HL-60 (cell line): ENCODE measurements at regions not wholly inside any gene's neighbourhood (a gene's known extent, or its start where the extent isn't known, plus 50 kb on each side); places are given as distances from the start of the nearest gene placed in this dataset.
"Not testable (repeated sequence)": the region's sequence is repeated elsewhere in the genome, so short reads cannot be mapped to it uniquely, and the experiment has no call there.

ENCODE experiments used
- DNase-seq, 2 experiments: peaks; one replicate each; pipeline ENCODE4 v3.0.0-alpha.2; 2010 to 2020; ENCODE audit warnings: low read depth in 1 of 2, low spot score in 1 of 2
- H3K27ac ChIP-seq: fragments of 250-450 bp; sonication (Bioruptor Pico); replicated peaks from 2 replicates; pipeline ENCODE4 v1.5.1; 2020; ENCODE audit warnings: mild to moderate bottlenecking, moderate library complexity
- H3K27me3 ChIP-seq: fragments of 250-450 bp; sonication (Bioruptor Pico); 2 replicates; pipeline ENCODE4 v1.5.1; 2021; ENCODE audit warnings: mild to moderate bottlenecking, moderate library complexity; ENCODE audit not compliant: insufficient read depth, poor library complexity, severe bottlenecking
- H3K4me3 ChIP-seq: replicated peaks from 2 replicates; pipeline ENCODE4 v1.5.1; 2011; ENCODE audit warnings: mild to moderate bottlenecking, control low read depth, low read length; ENCODE audit not compliant: insufficient read depth
- CTCF ChIP-seq: IDR thresholded peaks from one replicate; pipeline ENCODE4 v1.5.1; 2011; ENCODE audit warnings: low read length, control low read depth, inconsistent platforms; ENCODE audit not compliant: insufficient read depth
- GABPA ChIP-seq: IDR thresholded peaks from 2 replicates; pipeline ENCODE4 v1.6.1; 2012; ENCODE audit warnings: low read depth
- POLR2AphosphoS5 ChIP-seq: IDR thresholded peaks from 2 replicates; pipeline ENCODE4 v1.6.1; 2012; ENCODE audit warnings: low read depth
- SPI1 ChIP-seq: IDR thresholded peaks from 2 replicates; pipeline ENCODE4 v1.6.1; 2012; ENCODE audit warnings: low read depth, mild to moderate bottlenecking, borderline replicate concordance
- TF ChIP-seq, protein P1 (sequence below): IDR thresholded peaks from 2 replicates; pipeline ENCODE4 v1.6.1; 2012; ENCODE audit warnings: low read depth; ENCODE audit not compliant: insufficient replicate concordance

DNA sequence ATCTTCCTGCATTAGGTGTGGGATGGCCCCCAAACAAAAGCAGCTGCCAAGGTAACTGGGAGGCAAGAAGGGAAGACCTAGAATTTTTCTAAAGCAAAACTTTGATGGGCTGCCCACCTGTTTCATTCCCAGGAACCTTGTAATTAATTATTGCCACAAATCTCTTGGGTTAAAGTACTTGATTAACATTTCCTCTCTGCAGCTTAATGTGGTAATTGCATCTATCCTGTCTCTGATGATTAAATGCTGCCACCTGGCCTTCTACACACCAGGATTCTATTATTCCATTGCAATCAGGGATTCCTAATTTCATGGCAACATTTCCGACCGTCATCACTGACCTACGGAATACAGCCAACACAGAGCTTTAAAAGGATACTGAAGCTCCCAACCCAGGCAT lies 68.3 kb upstream of the RC3H1 start:
- no peaks in the 10 kb centered on the region for H3K27me3 ChIP-seq
- TF ChIP-seq GABPA, result no peak
- TF ChIP-seq CTCF, result no peak
- no peak for TF ChIP-seq SPI1
- no peak for TF ChIP-seq POLR2AphosphoS5
- TF ChIP-seq, protein P1, sequence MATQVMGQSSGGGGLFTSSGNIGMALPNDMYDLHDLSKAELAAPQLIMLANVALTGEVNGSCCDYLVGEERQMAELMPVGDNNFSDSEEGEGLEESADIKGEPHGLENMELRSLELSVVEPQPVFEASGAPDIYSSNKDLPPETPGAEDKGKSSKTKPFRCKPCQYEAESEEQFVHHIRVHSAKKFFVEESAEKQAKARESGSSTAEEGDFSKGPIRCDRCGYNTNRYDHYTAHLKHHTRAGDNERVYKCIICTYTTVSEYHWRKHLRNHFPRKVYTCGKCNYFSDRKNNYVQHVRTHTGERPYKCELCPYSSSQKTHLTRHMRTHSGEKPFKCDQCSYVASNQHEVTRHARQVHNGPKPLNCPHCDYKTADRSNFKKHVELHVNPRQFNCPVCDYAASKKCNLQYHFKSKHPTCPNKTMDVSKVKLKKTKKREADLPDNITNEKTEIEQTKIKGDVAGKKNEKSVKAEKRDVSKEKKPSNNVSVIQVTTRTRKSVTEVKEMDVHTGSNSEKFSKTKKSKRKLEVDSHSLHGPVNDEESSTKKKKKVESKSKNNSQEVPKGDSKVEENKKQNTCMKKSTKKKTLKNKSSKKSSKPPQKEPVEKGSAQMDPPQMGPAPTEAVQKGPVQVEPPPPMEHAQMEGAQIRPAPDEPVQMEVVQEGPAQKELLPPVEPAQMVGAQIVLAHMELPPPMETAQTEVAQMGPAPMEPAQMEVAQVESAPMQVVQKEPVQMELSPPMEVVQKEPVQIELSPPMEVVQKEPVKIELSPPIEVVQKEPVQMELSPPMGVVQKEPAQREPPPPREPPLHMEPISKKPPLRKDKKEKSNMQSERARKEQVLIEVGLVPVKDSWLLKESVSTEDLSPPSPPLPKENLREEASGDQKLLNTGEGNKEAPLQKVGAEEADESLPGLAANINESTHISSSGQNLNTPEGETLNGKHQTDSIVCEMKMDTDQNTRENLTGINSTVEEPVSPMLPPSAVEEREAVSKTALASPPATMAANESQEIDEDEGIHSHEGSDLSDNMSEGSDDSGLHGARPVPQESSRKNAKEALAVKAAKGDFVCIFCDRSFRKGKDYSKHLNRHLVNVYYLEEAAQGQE, result no peak
- H3K4me3 ChIP-seq, result no peak overlapping the region
- no peak for DNase-seq
- no peak overlapping the region for H3K27ac ChIP-seq

- no peak overlapping the region for H3K4me3 ChIP-seq
- no peak for DNase-seq
- no peaks in the 10 kb centered on the region for H3K27me3 ChIP-seq
- TF ChIP-seq, protein P1, result no peak
- TF ChIP-seq POLR2AphosphoS5, result no peak
- no peak for TF ChIP-seq CTCF
- TF ChIP-seq SPI1, result no peak
- TF ChIP-seq GABPA, result no peak
- H3K27ac ChIP-seq, result no peak overlapping the region
Observed at GRCh38 chr1:174080819-174081218, 58.7 kb upstream of the RC3H1 start.

DNA sequence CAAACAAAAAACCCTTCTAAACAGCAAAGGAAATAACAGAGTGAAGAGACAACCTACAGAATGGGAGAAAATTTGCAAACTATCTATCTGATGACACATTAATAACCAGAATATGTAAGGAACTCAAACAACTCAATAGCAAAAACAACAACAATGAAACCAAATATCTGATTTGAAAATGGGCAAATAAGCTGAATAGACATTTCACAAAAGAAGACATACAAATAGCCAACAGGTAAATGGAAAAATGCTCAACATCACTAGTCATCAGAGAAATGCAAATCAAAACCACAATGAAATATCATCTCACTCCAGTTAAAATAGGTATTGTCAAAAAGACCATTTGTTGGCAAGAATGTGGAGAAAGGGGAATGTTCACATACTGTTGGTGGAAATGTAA lies 57.6 kb upstream of the RC3H1 start:
- no peaks in the 10 kb centered on the region for H3K27me3 ChIP-seq
- no peak overlapping the region for H3K4me3 ChIP-seq
- no peak overlapping the region for H3K27ac ChIP-seq
- no peak for DNase-seq
- TF ChIP-seq, protein P1, result no peak
- TF ChIP-seq POLR2AphosphoS5 (no peak), CTCF (no peak), GABPA (no peak), SPI1 (no peak)

GRCh38 chr1:174078916-174079315 lies 56.8 kb upstream of the RC3H1 start:
- H3K27ac ChIP-seq, H3K4me3 ChIP-seq, DNase-seq, H3K27me3 ChIP-seq: not testable (repeated sequence)
